Brain microvascular endothelial cell (primary cell): ENCODE measurements at regions not wholly inside any gene's neighbourhood (a gene's known extent, or its start where the extent isn't known, plus 50 kb on each side); places are given as distances from the start of the nearest gene placed in this dataset.

Experiments used
- DNase-seq: peaks from one replicate; pipeline ENCODE4 v3.0.0-alpha.2; 2020
- H3K27ac ChIP-seq: fragments of 250-450 bp; sonication (Bioruptor Pico); 2 replicates; pipeline ENCODE4 v1.5.1; 2020; ENCODE audit warnings: mild to moderate bottlenecking, moderate library complexity
- H3K27me3 ChIP-seq: fragments of 250-450 bp; sonication (Bioruptor Pico); replicated peaks from 2 replicates; pipeline ENCODE4 v1.5.1; 2020; ENCODE audit warnings: mild to moderate bottlenecking
- H3K36me3 ChIP-seq: fragments of 250-450 bp; sonication (Bioruptor Pico); replicated peaks from 2 replicates; pipeline ENCODE4 v1.5.1; 2020; ENCODE audit warnings: mild to moderate bottlenecking
- H3K4me3 ChIP-seq: 2 replicates; pipeline ENCODE4 v1.5.1; 2011; ENCODE audit warnings: low read depth, mild to moderate bottlenecking, control low read depth, low read length, moderate library complexity
- in situ Hi-C: cut with HindIII; loops from 2 replicates; pipeline ENCODE4 v1.10.0; 2017; ENCODE audit warnings: low sequenced_read_pairs, low pct_ligation_motif_present
- TF ChIP-seq, protein P1 (sequence below): IDR thresholded peaks from 2 replicates; pipeline ENCODE4 v1.5.1; 2011; ENCODE audit warnings: low read depth, mild to moderate bottlenecking, moderate library complexity, low read length, control low read depth, inconsistent platforms; ENCODE audit errors: missing control alignments

DNA sequence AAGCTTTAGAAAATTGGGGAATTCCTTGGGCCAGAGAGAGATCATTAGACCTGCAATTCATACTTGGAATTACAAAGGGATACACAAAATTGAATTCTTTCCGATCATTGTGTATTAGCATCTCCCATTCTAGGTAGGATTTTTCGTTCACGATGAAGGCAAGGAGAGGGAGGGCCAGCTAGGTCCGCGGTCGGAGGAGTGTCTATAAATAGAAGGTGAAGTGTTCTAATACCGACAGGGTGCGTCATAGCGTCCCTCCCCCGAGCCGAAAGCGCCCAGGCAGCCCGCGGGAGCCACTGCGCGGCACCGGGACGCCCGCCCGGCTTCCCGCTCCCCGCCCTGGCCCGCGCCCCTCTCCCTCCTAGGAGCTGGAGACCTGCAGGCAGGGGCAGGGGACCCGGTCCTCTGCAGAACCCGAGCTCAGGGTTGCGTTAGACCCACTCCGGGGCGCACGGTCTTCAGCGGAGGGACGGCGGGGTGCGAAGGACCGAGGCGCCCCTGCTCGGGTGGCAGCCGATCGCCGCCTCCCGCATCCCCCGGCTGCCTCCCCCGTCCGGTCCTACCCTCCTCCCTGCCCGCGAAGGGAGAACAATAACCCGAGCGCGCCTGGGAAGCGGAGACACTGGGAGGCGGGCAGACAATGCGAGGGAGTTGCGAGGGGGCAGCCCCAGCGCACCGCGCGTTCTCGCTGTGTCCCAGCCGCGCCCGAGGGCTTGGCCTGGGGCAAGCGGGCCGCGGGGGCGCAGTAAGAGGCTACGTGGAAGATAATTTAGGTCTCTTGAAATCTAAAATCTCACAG is 114.2 kb upstream of the SERTAD2 start:
- in situ Hi-C loops: no loop called here
- no peaks in the 10 kb centered on the region for H3K27me3 ChIP-seq
- peak; percentile 91 for DNase-seq
- no peaks in the 10 kb centered on the region for H3K36me3 ChIP-seq
- TF ChIP-seq, protein P1, sequence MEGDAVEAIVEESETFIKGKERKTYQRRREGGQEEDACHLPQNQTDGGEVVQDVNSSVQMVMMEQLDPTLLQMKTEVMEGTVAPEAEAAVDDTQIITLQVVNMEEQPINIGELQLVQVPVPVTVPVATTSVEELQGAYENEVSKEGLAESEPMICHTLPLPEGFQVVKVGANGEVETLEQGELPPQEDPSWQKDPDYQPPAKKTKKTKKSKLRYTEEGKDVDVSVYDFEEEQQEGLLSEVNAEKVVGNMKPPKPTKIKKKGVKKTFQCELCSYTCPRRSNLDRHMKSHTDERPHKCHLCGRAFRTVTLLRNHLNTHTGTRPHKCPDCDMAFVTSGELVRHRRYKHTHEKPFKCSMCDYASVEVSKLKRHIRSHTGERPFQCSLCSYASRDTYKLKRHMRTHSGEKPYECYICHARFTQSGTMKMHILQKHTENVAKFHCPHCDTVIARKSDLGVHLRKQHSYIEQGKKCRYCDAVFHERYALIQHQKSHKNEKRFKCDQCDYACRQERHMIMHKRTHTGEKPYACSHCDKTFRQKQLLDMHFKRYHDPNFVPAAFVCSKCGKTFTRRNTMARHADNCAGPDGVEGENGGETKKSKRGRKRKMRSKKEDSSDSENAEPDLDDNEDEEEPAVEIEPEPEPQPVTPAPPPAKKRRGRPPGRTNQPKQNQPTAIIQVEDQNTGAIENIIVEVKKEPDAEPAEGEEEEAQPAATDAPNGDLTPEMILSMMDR: no peak
- H3K27ac ChIP-seq: peak overlapping the region; percentile 87
- H3K4me3 ChIP-seq: peak overlapping the region; percentile 67

- TF ChIP-seq, protein P1: no peak
- peak overlapping the region; percentile 87 for H3K27ac ChIP-seq
- no peaks in the 10 kb centered on the region for H3K36me3 ChIP-seq
- no peak for DNase-seq
- in situ Hi-C loops: no loop called here
- H3K4me3 ChIP-seq: peak overlapping the region; percentile 67
- H3K27me3 ChIP-seq: no peaks in the 10 kb centered on the region
Measured at GRCh38 chr2:64768491-64769005, 114.8 kb upstream of the SERTAD2 start.

- Histone ChIP-seq H3K27ac (no peak overlapping the region), H3K27me3 (no peaks in the 10 kb centered on the region), H3K36me3 (no peaks in the 10 kb centered on the region), H3K4me3 (no peak overlapping the region)
- DNase-seq: no peak
- in situ Hi-C loops: no loop called here
- TF ChIP-seq, protein P1: no peak
Measured at GRCh38 chr2:64769392-64770044, 115.8 kb upstream of the SERTAD2 start.

GRCh38 chr2:64770137-64770780 is 116.5 kb upstream of the SERTAD2 start:
- Histone ChIP-seq H3K4me3 (no peak overlapping the region), H3K36me3 (no peaks in the 10 kb centered on the region), H3K27me3 (no peaks in the 10 kb centered on the region), H3K27ac (no peak overlapping the region)
- in situ Hi-C loops: no loop called here
- TF ChIP-seq, protein P1: no peak
- no peak for DNase-seq

- peak; percentile 49 for DNase-seq
- Histone ChIP-seq H3K36me3 (no peaks in the 10 kb centered on the region), H3K27ac (no peak overlapping the region), H3K4me3 (no peak overlapping the region), H3K27me3 (no peaks in the 10 kb centered on the region)
- in situ Hi-C loops: no loop called here
- TF ChIP-seq, protein P1: no peak
Measured at GRCh38 chr2:64770781-64771334, 117.1 kb upstream of the SERTAD2 start.
